CD4-positive, alpha-beta T cell treated with Interleukin-17A for 4 hours (primary cell): ENCODE measurements at regions not wholly inside any gene's neighbourhood (a gene's known extent, or its start where the extent isn't known, plus 50 kb on each side); places are given as distances from the start of the nearest gene placed in this dataset.

ENCODE experiments used
- DNase-seq: peaks from one replicate; pipeline ENCODE4 v3.0.0-alpha.2; 2020; ENCODE audit warnings: mixed read lengths

DNA sequence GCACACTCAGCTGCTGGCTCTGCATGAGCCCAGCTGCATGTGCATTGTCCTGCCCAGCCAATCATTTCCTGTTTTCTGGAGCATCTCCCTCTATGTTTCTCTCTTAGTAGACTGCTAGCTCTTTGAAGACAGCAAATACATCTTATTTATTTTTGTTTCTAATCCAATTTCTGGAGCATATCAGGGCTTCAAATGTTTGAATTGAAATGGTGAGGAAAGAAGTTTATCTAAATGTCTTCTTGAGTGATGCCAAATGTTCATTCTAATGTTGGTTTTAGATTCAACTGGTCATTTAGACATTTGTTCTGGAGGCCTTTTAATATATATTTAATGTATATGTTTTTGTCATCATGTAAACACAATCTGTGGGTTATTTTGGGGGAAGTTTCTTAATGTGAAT is 141.9 kb downstream of the DNAJB9 start:
- no peak for DNase-seq

DNA sequence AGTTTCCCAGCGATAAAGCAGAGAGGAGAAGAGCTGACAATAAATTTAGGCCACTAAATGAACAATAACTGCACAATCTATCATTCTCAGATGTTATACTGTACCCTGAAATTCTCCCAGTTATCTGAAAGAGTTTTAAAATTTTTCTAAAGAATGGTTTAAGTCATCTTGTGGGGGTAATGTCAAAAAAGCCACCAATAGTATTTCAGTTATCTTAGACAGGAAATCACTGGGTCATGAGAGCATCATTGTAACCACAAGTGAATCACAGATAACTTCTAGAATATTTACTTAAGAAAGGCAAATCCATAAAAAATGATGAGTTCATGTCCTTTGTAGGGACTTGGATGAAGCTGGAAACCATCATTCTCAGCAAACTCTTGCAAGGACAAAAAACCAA is 147.1 kb downstream of the DNAJB9 start:
- no peak for DNase-seq

DNA sequence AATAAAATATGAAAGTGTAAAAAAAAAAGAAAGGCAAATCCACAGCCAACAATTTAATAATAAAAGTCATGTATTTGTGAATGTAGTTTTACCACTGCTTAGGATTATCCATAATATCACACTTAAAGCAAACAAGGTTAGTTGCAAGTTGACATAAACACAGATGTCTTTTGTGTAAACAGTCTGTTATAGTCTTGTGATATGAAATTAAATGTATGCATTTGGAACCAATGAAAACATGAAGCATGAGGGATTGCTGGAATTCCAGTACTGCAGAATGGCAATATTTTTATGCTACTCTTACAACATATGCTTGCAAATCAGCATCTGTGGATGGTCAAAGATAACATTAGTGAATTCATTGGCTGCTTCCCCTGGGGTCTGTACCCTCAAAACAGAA is 148.1 kb downstream of the DNAJB9 start:
- no peak for DNase-seq

GRCh38 chr7:108719631-108720030 is 150.0 kb downstream of the DNAJB9 start:
- no peak for DNase-seq

DNA sequence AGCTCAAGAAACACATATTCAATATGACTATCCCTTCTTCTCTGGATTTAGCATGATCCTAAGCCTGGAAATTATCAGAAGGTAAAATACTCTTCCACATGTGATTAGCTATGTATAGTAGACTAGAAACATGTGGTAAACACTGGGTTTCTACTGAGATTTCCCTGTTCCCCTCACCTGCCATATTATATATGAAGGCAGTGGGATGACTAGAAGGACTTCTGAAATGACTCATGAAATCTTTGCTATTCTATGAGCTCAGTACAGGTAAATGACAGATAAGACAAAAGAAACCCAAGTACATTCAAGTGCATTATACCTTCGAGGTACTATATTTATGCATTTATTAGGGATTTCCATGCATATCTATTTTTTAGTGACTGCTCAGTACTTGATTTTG is 152.9 kb downstream of the DNAJB9 start:
- DNase-seq = no peak

- no peak for DNase-seq
These were observed 153.7 kb downstream of the DNAJB9 start for GRCh38 chr7:108723381-108723814.

GRCh38 chr7:108724251-108725100 is 154.8 kb downstream of the DNAJB9 start:
- no peak for DNase-seq

DNA sequence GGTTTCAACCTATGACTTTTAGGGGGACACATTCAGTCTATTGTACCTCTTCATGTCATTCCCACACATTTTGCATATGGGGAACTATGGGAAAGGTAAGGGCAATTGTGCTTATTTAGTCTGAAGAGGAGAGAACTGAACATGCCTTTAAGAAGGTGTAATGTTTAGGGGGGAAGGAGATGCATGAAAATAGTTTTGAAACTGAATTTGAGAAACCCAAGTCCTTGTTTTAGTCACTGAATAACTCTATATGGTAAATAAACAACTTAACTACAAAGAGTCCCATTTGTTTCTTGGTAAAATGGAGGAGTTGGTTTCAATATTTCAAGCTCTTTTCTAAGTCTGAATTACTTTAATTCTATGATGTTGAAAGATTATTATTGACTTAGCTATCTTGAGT is 166.1 kb downstream of the DNAJB9 start:
- DNase-seq = no peak

DNA sequence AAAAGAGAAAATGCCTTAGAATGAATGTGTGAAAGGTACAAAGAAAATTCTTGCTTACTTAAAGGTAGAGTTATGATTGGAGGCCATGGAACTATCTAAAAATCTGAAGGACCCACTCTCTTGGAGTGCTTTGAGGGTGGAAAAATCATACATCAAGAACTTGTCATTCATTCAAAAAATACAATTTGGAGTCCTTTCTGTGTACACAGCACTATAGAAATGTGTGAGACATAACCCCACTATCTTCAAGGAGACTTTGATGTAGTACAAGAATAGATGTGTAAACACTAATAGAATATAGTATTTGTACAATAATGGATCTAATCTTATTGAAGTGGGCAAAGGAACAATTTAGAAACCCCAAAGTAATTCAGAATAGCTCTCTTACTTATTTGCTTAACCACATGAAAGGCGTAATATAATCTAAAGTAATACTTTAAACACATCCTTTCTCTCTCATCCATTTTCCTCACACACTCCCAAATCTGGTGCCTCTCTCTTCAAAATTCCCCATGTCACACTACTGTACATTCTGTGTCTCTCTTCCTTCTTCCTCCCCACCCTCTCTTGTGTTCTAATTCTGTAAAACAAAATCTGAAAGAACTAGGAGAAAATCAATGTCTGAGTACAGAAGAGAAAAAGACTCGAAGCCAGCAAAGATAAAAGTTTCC is 166.7 kb downstream of the DNAJB9 start:
- DNase-seq = no peak

DNA sequence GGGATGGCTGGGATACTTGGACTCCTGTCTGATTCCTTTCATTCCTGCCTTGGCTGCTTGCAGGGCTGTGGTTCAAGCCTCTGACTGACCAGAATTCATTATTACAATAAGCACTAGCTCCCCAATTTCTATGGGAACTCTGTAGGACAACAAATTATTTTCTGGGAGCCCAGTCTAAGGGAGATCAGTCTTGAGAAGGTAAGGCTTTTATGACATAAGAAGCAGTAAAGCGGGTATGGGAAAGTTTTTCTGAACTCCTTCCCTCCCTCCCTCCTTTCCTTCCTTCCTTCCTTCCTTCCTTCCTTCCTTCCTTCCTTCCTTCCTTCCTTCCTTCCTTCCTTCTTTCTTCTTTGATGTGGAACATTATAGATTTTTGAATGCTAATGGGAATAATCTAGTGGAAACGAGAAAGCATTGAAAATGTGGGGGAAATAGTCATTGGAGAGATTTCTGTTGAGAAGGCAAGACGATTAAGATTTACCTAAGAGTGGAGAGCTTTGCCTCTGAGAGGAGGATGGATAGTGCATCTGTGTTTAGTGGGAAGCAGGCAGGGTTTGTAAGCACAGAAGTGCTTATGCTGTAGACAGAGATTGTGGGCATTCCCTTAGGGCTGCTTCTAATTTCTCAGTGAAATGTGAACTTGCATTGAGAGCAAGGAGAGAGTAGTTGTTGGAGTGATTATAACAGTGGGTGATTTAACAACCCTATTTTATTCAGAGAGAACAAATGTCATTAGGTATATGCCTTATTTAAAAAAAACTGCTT is 201.5 kb downstream of the DNAJB9 start:
- no peak for DNase-seq

GRCh38 chr7:108771853-108772252 is 202.2 kb downstream of the DNAJB9 start:
- no peak for DNase-seq

DNA sequence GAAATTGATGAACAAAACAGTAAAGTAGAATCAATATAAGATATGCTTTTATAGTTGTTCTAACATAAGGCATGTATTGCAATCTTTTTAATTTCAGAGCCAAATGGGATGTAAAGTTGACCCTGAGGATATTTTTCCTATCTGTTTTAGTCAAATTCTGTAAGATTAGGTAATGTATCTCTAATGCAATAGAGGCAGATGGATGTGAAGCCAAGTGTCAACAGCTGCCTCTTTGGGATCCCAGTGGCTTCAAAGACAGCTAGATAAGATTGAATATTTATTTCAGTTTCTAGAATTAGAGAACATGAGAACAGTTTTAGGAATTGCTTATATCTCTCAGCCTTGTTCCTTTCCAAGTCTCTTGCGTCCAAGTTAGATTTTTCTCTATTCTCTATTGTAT is 208.3 kb downstream of the DNAJB9 start:
- DNase-seq = no peak

- DNase-seq = no peak
These were observed 219.8 kb downstream of the DNAJB9 start for GRCh38 chr7:108789451-108789850.

DNA sequence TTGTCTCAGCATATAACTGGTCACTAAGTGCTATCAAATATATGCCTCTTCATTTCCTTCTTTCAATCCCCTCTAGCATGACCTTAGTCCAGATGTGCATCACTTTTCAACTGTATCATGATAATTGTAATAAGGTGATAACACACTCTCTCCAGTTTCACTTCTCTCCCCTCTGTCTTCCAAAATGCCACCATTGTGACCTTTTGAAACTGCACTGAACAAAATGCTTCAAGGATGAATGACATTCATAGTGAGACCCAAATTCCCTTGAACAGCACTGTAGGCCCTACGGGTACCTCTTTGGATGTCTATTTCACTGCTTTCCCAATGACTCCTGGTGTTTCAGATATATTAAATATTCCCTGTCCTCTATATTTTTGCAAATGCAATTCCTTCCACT is 224.8 kb downstream of the DNAJB9 start:
- DNase-seq = no peak

- DNase-seq = no peak
These were observed 233.0 kb downstream of the DNAJB9 start for GRCh38 chr7:108802650-108803049.

DNA sequence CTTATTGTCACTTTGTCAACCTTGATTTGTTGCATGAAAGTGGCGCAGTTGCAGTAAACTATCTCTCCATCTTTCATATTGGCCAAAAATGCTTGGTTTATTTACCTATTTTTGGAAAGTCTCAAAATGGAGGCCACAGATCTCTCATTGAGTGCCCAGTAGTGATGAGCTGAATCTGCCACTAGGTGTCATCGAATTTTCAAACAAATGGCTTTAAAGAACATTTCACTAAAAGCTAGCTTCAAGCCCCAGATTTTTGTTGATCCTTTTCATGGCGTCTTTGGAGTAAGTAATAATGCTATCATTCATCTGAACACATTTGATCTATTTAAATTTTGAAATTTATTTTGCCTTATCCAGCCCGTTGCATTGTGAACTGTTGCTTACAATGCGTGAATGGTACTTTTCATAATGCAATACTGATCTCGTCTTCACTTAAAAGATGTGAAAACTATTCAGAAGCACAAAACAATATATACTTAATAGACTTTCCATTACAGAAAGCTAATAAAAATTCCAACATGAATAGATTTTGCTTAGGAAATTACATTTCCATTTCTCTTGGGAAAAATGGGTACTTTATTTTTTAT is 236.2 kb downstream of the DNAJB9 start:
- DNase-seq = no peak

GRCh38 chr7:108808549-108809266 is 239.0 kb downstream of the DNAJB9 start:
- no peak for DNase-seq

GRCh38 chr7:108809356-108809755 is 239.7 kb downstream of the DNAJB9 start:
- no peak for DNase-seq

GRCh38 chr7:108810756-108811385 is 241.2 kb downstream of the DNAJB9 start:
- no peak for DNase-seq

GRCh38 chr7:108813251-108814014 is 243.8 kb downstream of the DNAJB9 start:
- no peak for DNase-seq

DNA sequence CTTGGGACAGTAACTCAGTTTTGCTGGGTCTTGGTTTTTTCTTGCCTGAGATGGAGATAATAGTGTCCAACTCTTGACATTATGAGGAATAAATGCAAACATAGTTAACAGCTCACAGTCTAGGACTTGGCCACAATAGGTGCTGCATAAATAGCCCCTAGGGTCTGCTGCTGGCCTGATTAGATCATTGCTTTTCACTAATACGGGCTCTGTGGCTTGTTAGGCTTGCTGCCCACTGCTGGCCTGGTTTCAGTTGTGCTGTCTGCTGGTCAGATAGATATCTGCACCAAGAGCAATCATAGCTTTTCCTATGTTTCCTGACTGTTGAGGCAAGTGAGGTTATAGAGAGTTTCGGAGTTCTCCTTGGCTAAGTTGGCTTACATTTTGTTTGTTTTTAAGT is 246.1 kb downstream of the DNAJB9 start:
- no peak for DNase-seq
